Retinal pigment epithelial cell (primary cell): ENCODE measurements at regions not wholly inside any gene's neighbourhood (a gene's known extent, or its start where the extent isn't known, plus 50 kb on each side); places are given as distances from the start of the nearest gene placed in this dataset.
A peak's percentile ranks its signal among the peaks of the same experiment; 100 is the strongest.

Experiments used
- DNase-seq: peaks from one replicate; pipeline ENCODE4 v3.0.0-alpha.2; 2010; ENCODE audit warnings: low read depth
- H3K4me3 ChIP-seq: 2 replicates; pipeline ENCODE4 v1.5.1; 2011; ENCODE audit warnings: mild to moderate bottlenecking, low read length, control low read depth, moderate library complexity
- TF ChIP-seq, protein P1 (sequence below): conservative IDR thresholded peaks from 2 replicates; pipeline ENCODE4 v1.5.1; 2011; ENCODE audit warnings: low read depth, low read length, control low read depth, inconsistent platforms

DNA sequence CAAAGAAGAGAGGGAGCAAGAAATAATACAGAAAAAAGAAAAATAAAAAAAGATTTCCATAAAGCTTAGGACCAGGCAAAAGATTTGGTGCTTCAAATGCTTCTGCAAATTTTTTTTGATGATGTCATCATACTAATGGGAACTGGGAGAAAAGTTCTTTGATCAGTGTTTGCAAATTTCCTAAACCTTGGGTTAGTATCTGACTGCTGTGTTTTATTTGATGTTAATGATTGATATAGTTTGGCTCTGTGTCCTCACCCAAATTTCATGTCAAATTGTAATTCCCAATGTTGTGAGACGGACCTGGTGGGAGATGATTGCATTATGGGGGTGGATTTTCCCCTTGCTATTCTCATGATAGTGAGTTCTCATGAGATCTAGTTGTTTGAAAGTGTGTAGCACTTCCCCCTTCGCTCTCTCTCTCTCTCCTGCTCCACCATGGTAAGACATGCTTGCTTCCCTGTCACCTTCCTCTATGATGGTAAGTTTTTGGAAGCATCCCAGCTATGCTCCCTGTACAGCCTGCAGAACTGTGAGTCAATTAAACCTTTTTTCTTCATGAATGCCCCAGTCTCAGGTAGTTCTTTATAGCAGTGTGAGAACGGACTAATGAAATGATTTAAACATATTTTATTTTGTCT, 72.6 kb downstream of the TMEM100 start:
- no peak for DNase-seq
- TF ChIP-seq, protein P1, sequence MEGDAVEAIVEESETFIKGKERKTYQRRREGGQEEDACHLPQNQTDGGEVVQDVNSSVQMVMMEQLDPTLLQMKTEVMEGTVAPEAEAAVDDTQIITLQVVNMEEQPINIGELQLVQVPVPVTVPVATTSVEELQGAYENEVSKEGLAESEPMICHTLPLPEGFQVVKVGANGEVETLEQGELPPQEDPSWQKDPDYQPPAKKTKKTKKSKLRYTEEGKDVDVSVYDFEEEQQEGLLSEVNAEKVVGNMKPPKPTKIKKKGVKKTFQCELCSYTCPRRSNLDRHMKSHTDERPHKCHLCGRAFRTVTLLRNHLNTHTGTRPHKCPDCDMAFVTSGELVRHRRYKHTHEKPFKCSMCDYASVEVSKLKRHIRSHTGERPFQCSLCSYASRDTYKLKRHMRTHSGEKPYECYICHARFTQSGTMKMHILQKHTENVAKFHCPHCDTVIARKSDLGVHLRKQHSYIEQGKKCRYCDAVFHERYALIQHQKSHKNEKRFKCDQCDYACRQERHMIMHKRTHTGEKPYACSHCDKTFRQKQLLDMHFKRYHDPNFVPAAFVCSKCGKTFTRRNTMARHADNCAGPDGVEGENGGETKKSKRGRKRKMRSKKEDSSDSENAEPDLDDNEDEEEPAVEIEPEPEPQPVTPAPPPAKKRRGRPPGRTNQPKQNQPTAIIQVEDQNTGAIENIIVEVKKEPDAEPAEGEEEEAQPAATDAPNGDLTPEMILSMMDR = no peak
- no peak overlapping the region for H3K4me3 ChIP-seq

DNA sequence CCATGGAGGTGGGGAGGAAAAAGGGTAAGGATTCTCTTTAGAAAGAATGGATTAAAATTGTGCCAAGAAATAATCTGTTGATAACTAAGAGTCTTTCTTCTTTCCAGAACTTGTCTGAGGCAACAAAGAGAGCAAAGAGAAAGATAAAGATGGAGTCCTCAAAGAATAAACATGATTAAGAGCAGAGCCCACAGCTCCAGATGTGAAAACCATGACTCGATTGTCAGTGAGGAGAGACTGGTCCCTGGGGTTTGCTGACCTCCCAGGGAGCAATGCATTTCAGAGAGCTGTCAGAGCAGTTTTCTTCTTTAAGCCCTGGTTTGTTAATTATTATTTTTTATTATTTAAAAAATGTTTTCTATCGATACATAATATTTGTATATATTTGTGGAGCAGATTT, 74.6 kb downstream of the TMEM100 start:
- TF ChIP-seq, protein P1 = no peak
- H3K4me3 ChIP-seq = no peak overlapping the region
- DNase-seq = no peak

DNA sequence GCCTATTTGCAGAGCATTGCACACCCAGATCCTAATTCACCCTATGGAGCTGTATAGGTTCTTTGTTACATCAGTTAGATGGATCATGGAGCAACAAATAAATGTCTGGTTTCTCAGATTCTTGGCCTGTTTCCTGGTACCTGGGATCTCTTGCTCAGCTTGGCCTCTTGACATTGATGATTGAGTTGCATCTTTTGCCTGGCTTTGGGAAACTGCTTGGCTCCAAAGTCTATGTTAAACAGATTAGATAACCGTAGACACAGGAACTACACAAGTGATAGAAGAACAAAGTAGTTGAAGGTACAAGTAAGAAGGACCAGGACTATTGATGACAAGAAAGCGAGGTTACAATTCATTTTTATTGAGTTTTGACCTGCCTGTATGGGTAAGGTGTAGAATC, 77.3 kb downstream of the TMEM100 start:
- TF ChIP-seq, protein P1 = no peak
- no peak for DNase-seq
- no peak overlapping the region for H3K4me3 ChIP-seq

DNA sequence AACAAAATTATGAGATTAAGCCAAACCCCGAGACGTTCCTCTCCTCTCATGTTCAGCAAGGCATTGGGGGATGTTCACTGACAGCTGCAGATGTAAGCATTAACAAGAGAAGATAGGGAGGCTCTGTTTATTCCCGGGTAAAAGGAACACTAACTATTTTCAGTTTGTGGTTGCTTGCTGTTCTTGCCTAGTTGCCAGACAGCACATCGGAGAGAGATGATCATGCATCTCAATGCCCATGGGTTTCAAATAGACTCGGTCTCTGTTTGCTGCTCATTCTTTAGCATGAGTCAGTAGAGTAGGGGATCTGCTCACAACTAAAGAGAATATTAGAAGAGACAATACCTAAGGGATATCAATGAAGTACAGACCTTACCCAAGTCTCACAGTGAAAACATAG, 78.3 kb downstream of the TMEM100 start:
- DNase-seq = no peak
- TF ChIP-seq, protein P1 = no peak
- no peak overlapping the region for H3K4me3 ChIP-seq

DNA sequence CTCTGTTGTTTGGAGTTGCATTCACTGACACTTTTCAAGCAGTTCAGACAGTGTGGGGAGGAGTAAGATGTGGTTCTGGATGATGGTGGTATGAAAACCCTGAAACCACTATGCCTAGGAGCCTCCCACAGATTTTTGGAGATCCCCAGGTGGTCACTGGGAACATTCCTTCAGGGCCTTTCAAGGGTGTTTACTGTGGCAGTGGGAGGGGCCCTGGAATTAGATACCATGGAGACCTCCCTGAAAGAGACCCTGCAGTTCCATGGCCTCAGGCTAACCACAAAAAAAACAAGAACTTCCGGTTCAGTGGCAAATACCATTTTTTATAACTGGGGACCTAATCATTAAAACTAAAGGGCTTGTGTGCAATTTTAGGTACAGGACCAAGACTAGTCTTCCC, 79.9 kb downstream of the TMEM100 start:
- H3K4me3 ChIP-seq = no peak overlapping the region
- TF ChIP-seq, protein P1 = no peak
- DNase-seq = no peak

DNA sequence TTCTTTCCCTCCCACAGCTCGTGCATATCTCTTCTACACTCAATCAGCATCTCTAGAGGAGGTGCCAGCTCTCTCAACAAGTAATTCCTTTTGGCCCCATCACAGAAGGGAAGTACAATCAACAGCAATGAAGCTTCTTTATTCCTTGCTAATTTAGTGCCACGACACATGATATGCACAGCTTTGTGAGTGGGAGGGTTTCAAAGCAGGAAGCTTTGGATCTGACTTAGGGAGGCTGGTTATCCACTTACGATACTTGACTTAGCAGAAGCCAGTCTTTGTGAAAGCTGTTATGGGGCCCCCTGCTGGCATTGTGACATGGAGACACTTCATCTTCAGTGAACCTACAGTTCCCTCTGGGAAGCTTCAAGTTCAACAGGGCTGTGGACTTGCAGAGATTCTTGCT, 81.0 kb downstream of the TMEM100 start:
- peak; percentile 9 for DNase-seq
- H3K4me3 ChIP-seq = no peak overlapping the region
- TF ChIP-seq, protein P1 = peak; percentile 77

DNA sequence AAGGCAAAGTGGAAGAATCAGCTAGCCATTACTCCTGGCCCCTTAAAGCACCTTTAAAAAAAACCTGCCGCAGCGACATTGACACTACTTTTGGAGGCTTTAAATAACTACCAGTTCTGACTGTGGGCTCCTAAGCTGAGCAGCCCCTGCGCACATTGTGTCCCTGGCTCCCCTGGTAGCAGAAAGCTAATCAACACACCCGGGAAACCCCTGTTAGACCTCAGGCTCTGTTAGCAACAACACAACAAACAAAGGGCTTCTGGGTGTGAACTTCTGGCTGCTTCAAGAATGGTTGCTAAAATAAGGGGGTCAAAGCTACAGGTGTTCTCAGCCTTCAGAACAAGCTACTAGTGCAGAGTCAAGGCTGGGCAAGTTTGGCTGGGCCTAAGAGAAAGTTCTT, 83.6 kb downstream of the TMEM100 start:
- no peak for DNase-seq
- H3K4me3 ChIP-seq = no peak overlapping the region
- TF ChIP-seq, protein P1 = no peak
